HUES6 (cell line): ENCODE measurements at regions not wholly inside any gene's neighbourhood (a gene's known extent, or its start where the extent isn't known, plus 50 kb on each side); places are given as distances from the start of the nearest gene placed in this dataset.
"Not testable (repeated sequence)": the region's sequence is repeated elsewhere in the genome, so short reads cannot be mapped to it uniquely, and the experiment has no call there.

ENCODE experiments used
- H3K27ac ChIP-seq: 2 replicates; pipeline ENCODE4 v1.7.0; 2013; ENCODE audit warnings: low read depth, mild to moderate bottlenecking, low read length, inconsistent platforms
- H3K27me3 ChIP-seq: 2 replicates; pipeline ENCODE4 v1.6.1; 2013; ENCODE audit warnings: low read length; ENCODE audit not compliant: control insufficient read depth, insufficient read depth
- H3K36me3 ChIP-seq: 2 replicates; pipeline ENCODE4 v1.6.1; 2013; ENCODE audit warnings: low read length; ENCODE audit not compliant: control insufficient read depth, insufficient read depth
- H3K4me1 ChIP-seq: 2 replicates; pipeline ENCODE4 v1.6.1; 2013; ENCODE audit warnings: low read length; ENCODE audit not compliant: control insufficient read depth, insufficient read depth
- H3K4me3 ChIP-seq: 2 replicates; pipeline ENCODE4 v1.5.1; 2013; ENCODE audit warnings: low read depth, low read length
- H3K9ac ChIP-seq: one replicate; pipeline ENCODE4 v1.6.1; 2013; ENCODE audit warnings: mild to moderate bottlenecking, low read length
- H3K9me3 ChIP-seq: 2 replicates; pipeline ENCODE4 v1.6.1; 2013; ENCODE audit warnings: low read depth, low read length; ENCODE audit not compliant: control insufficient read depth, insufficient read depth

- Histone ChIP-seq H3K9me3 (peaks cover 6% of the 10 kb centered on the region; the same call in 1 of the 2 replicates), H3K27ac (no peak overlapping the region), H3K9ac (no peak overlapping the region), H3K27me3 (no peaks in the 10 kb centered on the region; the same call in 1 of the 2 replicates), H3K4me3 (no peak overlapping the region), H3K4me1 (no peaks in the 10 kb centered on the region), H3K36me3 (no peaks in the 10 kb centered on the region)
Observed at GRCh38 chr14:89095036-89095435, 270.6 kb downstream of the TTC8 start.

GRCh38 chr14:89096946-89097345 lies 272.5 kb downstream of the TTC8 start:
- no peaks in the 10 kb centered on the region for H3K36me3 ChIP-seq
- H3K4me3 ChIP-seq, result no peak overlapping the region
- H3K27me3 ChIP-seq, result no peaks in the 10 kb centered on the region; the same call in 1 of the 2 replicates
- H3K4me1 ChIP-seq, result no peaks in the 10 kb centered on the region
- H3K9me3 ChIP-seq, result peaks cover 6% of the 10 kb centered on the region; the same call in 1 of the 2 replicates
- no peak overlapping the region for H3K27ac ChIP-seq
- H3K9ac ChIP-seq, result no peak overlapping the region

GRCh38 chr14:89098254-89098653 lies 273.8 kb downstream of the TTC8 start:
- Histone ChIP-seq H3K4me3 (no peak overlapping the region), H3K27me3 (no peaks in the 10 kb centered on the region; the same call in 1 of the 2 replicates), H3K36me3 (no peaks in the 10 kb centered on the region)

GRCh38 chr14:89104171-89104817 lies 279.8 kb downstream of the TTC8 start:
- not testable (repeated sequence) for H3K4me3 ChIP-seq, H3K36me3 ChIP-seq, H3K4me1 ChIP-seq, H3K9ac ChIP-seq, H3K27ac ChIP-seq, H3K27me3 ChIP-seq
- H3K9me3 ChIP-seq, result peaks cover 13% of the 10 kb centered on the region; the same call in 1 of the 2 replicates

More at GRCh38 chr14:89098254-89098653, 273.8 kb downstream of the TTC8 start:
- Histone ChIP-seq H3K9me3 (no peaks in the 10 kb centered on the region), H3K9ac (no peak overlapping the region), H3K4me1 (no peaks in the 10 kb centered on the region), H3K27ac (no peak overlapping the region)

- H3K9me3 ChIP-seq, result peaks cover 13% of the 10 kb centered on the region; the same call in 1 of the 2 replicates
- not testable (repeated sequence) for H3K27me3 ChIP-seq, H3K36me3 ChIP-seq, H3K4me1 ChIP-seq, H3K4me3 ChIP-seq, H3K27ac ChIP-seq, H3K9ac ChIP-seq
Observed at GRCh38 chr14:89104861-89105260, 280.4 kb downstream of the TTC8 start.
